NCI-H524 treated with DMSO at 0.1 percent for 48 hours (cell line): ENCODE measurements at regions not wholly inside any gene's neighbourhood (a gene's known extent, or its start where the extent isn't known, plus 50 kb on each side); places are given as distances from the start of the nearest gene placed in this dataset.

ENCODE experiments used
- DNase-seq: peaks from one replicate; lab custom pipeline; 2025; lab: John Stamatoyannopoulos, UW

DNA sequence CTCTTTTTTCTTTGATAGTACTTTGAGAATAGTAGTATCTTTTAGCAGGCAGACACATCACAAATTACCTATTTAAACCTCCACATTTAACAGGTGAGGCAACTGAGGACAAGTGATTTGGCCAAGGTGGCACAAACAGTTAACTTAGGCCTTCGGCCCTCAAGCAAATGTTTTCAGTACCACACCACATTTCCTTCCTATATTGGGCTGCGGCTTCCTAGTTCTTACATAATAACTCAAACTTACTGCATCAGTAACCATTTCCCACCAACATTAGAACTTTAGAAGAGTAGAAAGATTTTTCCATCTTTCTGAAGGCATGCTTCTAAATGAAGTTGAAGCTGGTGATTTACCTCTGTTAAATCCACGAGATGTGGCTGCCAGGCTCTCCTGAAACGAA, 63.2 kb upstream of the SLC4A4 start:
- no peak for DNase-seq

DNA sequence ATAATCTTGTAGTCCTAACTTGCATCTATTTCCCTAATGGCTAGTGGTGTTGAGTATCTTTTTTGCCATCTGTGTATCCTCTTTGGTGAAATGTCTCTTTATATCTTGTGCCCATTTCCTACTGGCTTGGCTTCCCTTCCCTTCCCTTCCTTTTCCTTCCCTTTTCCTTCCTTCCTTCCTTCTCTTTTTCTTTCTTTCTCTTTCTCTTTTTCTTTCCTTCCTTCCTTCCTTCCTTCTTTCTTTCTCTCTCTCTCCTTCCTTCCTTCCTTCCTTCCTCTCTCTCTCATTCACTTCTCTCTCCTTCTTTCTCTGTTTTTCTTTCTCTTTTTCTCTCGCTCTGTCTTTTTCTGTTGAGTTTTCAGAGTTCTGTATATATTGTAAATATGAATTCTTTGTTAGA, 61.5 kb upstream of the SLC4A4 start:
- DNase-seq, result no peak

DNA sequence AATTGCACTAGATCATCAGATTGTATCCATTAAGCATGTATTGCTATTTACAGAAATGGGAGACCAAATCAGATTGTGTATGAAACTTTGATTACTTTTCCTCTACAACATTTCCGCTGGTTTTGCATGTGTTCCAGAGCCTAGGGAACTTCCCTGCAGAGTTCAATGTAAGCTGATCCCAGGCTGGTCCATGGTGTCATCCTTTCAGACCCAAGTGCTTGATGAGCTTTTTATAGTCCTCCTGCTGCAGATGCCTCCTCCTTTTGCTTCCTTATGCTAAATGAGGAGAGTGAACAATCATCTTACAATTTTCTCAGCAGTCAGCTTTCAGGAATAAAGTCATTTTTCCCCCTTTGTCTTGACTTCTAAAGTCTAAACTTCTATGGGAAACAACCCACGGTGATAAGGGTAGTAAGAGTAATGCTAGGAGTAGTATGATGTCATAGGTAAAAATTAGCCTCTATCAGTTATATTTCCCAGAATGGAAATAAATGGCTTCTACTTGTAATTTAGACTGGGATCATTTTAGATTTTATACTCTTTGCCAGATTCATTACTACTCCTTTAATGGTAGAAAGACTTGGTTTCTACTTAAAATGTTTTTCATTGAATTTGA, 55.1 kb upstream of the SLC4A4 start:
- DNase-seq, result no peak

DNA sequence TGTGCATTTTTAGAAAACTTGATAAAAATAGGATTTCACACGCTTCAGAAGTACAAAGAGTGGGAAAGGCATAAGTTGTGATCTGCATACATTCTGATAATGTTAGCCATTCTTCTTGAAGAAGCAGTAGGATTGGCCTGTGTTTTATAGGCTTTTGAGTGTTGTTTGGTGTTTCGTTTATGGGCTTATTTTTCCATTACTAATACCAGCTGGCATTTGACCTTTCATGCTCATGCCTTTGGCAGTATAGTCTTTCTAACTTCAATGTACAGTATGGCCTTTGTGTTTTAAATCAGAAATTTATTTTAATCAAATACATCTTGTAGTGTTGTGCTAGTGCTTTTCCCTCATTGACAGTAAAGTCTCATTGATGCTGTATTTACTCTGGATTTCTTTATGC, 51.5 kb upstream of the SLC4A4 start:
- DNase-seq, result no peak

DNA sequence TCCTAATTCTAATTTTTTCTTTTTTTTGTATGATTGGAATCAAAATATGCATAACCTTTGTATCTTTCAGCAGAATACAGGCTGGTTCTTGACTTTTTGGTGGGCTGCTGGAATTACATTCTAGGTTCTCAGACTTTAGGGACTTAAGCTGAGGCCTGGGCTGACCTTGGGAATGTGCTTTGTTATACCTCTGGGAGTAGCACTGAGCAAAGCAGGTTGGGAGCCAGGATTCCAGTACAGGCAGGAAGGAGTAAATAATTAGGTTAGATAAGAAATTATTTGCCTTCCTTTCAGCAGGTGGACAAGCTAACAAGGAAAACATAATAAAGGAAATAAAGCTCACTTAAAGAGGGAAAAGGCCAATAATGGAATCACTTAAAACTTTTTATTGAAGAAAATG, 49.9 kb upstream of the SLC4A4 start:
- DNase-seq, result no peak
